ENCODE measurements at regions not wholly inside any gene's neighbourhood (a gene's known extent, or its start where the extent isn't known, plus 50 kb on each side); places are given as distances from the start of the nearest gene placed in this dataset.
"Not testable (repeated sequence)": the region's sequence is repeated elsewhere in the genome, so short reads cannot be mapped to it uniquely, and the experiment has no call there.

DNA sequence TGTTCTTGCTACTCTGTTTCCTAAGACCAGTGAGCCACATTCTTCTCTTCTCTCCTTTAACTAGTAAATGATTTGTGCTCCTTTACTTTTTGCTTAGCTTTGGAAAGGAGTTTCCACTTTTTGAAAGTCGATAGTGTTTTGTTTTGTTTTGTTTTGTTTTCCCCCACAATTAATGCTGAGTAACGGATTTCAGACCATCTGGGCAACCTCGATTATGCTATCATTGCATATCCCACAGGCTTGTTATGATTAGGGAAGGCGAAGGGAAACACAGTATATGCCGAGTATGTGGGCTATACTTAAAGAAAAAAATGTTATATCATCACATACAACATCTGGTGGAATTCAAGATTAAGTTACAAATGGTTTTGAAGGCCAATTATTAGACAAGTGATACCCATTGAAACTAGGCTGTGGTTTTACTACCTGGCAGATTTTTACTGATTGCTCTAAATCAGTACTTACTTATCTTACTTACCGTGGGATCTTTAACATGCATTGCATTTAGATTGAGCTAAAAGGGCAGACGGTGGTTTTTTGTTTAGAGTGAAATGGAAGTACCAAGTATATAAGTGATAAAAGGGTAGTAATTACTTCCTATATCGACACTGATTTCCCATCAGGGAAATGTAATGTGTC, 361.3 kb upstream of the SOX9 start:
- FAIRE-seq = no peak

DNA sequence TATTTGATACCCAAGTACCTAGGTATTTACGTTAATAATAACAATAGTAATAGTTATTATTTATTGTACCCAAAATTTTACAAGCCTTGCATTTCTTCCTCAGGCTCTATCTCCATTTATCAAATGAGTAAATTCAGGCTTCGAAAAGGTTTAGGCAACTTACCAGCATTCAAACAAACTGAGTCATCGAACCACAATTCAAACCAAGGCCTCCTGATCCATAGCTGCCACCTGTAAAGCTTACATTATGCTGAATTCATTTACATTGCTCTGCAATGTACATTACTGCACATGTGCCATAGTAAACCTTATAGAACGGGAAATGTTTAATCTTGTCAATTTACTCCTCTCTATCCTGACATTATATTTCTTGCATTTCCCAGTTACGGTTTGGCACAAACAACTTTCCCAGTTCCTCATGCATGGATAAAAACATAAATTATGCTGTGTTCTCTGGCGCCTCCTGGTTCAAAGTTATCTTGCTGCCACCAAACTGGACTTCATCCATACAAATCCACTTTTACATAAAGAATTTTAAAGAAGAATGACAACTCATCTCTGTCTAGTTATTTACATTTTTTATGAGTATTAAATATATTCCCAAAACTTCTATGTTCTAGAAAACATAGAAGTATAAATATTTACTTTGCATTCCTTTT, 360.6 kb upstream of the SOX9 start:
- no peak for FAIRE-seq

DNA sequence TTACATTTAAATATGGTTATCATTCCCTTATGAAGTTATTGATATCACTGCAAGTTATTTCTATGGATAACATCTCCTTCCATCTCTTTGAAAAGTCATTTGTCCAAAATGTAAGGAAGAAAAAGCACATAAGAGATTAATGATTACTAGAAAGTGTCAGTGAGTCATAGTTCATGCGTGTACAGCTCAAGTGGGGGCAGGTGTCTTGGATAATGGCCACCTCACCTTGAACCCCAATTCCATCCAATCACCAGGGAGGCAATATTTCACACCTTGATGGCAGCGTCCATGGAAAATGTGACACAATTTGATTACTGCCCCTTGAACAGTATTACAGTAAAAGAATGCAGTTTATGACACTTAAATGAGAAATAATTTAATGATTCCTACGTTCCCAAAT, 358.3 kb upstream of the SOX9 start:
- no peak for FAIRE-seq

DNA sequence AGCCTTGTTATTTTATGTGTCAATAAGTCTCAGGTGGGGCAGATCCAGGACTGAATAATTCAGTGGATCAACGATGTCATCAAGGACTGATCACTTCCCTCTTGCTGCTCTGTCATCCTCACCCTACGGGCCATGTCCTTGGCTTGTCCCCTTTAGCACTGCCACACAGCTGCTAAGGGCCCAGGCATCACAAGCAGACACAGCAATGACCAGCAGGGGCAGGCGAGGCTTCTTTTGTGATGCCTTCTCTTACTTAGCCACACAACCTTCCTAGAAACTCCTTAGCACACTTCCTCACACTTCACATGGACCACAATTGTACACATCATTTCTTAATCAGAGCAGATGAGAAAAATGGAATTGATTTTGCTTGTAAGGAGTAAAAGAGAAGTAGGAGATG, 356.3 kb upstream of the SOX9 start:
- FAIRE-seq = no peak

DNA sequence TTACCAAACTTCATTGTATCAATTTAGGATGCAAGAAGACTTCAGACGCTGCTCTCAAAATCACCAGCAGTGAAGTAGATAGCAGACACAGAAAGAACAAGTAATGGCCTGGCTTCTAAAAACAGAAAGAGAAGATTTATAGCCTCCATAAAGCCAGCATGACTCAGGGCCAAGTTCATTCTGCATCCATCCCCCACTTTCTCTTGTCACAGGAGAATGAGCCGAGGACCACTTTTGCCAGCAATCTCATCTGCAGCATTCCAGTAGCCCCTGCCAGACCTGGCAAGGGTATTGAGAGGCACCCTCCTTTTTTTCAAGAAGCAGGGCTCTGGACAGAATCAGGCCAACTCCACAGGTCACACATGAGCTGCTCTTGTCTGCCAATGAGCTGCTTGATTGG, 355.4 kb upstream of the SOX9 start:
- FAIRE-seq = no peak

DNA sequence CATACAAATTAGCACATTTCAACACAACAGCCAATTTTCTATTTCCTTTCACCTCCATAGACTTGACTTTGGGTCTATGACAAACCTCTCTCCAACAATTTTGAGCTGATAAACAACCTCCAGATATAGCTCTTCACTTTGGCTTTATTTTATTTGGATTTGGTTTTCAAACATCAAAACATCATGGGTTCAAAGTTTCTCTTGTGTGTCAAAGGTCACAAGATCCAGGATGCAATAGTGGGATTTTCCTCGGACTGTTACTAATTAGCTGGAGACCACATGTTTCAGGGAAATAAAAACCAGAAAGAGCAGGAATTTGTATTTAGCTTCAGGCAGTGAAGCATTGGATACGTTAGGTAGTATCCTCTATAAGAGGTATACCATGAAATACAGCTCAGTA, 351.0 kb upstream of the SOX9 start:
- FAIRE-seq = no peak

DNA sequence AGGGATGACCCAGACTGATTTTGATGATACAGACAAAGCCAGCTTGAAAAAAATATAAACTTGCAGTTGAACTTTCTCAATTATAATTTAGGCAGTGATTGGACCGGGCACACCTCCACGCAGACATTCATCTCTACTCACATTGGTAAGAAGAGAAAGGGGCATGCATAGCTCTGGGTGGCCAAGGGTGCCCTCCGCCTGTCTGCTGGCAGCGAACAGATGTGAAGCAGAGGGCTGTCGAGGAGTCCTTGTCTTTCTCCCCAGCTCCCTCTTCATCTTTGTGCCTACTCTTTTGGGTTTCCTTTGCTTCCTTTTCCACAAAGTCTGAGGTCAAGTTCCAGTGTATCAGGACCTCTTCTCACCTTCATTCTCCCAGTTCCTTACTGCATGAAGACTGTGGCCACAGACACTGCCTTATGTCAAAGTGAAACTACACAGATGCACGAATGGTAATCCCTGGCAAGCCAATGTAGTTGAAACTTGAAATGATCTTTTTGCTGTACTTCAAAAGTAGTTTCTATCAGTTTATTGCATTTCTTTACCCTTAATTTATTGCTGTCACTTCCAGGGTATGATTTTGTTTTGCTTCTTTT, 343.7 kb upstream of the SOX9 start:
- FAIRE-seq = no peak

DNA sequence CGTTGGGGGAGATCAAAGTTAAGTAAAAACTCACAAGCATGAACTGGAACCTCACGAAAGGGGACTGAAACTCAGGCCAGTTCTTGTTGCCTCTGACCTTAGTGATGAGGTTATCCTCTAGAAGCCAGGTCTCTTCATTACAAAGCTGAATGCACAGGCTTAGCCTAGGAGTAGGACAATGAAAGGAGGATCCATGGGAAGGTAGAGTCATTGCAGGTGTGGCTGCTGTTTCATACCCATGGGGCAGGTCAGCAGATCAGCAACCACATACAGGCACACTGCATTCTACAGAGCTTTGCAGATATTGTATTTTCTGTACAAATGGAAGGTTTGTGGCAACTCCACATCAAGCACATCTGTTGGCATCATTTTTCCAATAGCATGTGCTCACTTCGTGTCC, 341.3 kb upstream of the SOX9 start:
- FAIRE-seq = no peak

DNA sequence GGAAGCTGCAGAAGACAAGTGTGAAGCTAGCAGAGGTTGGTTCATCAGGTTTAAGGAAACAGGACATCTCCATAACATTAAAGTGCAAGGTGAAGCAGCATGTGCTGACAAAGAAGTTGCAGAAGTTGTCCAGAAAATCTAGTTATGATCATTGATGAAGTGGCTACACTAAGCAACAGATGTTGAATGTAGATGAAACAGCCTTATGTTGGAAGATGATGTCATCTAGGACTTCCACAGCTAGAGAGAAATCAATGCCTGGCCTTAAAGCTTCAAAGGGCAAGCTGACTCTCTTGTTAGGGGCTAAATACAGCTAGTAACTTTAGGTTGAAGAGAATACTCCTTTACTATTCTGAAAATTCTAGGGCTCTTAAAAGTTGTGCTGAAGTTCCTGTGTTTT, 340.2 kb upstream of the SOX9 start:
- FAIRE-seq = no peak

DNA sequence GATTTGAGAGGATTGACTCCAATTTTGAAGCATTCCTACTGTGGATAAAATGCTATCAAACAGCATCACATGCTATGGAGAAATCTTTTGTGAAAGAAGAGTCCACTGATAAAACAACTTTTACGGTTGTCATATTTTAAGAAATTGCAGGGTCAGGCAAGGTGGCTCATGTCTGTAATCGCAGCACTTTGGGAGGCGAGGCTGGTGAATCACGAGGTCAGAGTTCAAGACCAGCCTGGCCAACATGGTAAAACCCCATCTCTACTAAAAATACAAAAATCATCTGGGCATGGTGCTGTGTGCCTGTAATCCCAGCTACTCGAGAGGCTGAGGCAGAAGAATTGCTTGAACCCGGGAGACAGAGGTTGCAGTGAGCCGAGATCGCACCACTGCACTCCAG, 338.8 kb upstream of the SOX9 start:
- FAIRE-seq = not testable (repeated sequence)

DNA sequence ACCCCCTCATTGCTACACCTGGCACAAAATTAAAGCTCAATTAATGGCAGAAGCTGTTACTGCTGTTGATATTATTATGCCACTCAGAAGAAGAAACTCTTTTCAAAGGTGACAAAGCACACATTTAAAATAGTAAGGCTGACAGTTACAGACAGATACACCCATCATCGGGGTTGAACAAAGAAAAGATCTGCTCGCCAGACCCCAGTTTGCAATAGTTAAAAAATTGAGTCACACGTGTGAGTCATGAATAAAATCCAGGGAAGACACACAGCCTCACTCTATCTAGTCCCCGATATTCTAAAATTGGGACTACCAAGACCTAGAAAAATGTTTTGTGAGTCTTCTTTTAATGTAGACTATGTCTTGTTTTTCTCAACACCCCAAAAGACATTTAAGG, 330.0 kb upstream of the SOX9 start:
- no peak for FAIRE-seq

DNA sequence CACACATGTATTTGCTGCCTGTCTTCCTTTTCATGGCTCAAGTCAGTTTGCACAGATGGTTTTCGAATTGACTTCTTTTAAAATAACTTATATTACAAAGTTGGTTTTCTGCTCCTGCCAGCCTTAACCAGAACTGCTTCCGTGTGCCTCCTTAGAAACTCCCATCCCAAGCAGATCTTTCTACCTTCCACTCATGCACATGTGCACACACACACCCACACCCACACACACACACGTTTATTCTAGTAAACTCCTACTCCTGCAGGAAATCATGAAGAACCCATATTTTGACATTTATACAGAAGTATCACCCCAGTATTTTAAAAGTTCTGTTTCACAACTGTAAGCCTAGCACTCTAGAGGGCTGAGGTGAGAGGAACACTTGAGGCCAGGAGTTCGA, 329.5 kb upstream of the SOX9 start:
- no peak for FAIRE-seq

DNA sequence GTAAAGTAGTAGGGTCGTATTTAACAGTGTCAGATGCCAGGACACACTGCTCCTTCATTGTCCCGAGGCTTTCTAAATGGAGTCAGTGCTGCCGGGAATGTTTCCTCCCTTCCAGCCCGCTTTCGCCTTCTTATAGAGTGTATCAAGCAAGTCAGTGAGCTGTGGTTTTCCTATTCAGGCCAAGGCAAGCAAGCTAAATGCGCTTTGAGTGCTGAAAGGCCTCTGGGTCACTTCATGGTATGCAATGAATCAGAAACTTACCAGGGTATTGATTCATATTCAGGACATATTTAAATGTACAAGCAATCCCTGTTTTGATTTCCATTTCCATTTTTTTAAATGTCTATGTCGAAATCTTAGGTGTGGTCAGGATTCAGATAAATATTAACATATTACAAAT, 327.9 kb upstream of the SOX9 start:
- FAIRE-seq = no peak

DNA sequence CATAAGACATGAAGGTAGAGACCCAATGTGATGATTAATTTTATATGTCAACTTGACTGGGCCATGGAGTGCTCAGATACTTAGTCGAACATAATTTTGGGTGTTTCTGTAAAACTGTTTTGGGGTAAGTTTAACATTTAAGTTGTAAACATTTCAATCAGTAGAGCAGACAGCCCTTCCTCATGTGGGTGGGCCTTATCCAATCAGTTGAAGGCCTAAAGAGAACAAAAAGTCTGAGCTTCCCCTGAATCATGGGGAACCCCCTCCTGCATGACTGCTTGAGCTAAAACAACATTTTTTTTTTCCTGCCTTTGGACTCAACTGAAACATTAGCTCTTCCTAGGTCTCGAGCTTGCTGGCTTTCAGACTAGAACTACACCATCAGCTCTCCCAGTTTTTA, 327.3 kb upstream of the SOX9 start:
- no peak for FAIRE-seq

DNA sequence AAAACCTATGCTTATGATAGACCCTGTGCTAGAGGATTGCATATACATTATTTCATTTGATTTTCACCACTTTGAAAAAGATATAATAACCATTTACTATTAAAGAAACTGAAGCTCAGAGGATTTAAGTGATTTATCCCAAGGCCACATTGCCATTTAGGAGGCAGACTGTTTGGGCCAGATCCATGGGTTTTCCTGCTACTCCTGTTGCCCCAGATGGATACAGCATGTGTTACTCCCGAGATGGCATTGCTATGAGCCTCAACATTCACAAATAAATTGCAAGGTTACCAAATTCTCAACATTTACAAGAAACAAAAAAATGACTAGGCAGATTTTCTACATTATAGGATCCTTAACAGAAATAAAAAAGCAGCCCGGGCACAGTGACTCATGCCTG, 322.1 kb upstream of the SOX9 start:
- FAIRE-seq = no peak

DNA sequence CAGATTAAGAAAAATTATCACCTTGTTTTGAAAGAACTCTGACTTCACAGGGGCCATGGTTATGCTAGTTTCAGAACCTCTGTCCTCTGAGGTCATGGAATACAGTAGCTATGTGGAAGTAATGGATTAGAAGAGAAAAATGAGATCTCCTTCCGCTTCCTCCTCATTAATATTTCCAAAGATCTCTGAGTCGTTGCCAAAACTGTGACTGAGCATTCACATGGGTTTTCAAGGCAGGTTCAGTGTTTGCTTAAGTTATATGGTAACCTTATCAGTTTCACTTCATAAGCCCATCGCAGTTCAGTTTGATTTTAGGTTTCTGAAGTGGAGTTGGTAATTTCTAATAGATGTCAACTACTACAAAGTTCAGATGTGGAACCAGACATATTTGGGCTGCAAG, 321.2 kb upstream of the SOX9 start:
- FAIRE-seq = no peak

DNA sequence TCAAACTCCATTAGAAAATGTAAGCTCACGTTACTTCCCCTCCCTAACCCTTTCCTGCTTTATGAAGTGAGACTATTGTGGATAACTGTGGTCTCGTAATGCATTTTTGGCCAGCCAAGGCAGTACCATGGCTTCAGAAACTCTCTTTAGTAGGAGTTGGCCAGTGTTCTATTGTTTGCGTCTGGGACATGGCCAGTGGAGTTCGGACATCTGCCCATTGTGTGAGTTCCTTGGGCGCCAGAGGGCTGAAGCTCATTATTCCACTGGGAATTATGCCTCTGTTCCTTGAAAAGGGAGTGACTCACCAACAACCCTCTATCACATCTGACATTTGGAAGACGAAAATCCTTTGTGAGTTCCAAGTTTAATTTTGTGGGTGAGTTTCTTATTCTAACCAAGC, 319.5 kb upstream of the SOX9 start:
- no peak for FAIRE-seq

DNA sequence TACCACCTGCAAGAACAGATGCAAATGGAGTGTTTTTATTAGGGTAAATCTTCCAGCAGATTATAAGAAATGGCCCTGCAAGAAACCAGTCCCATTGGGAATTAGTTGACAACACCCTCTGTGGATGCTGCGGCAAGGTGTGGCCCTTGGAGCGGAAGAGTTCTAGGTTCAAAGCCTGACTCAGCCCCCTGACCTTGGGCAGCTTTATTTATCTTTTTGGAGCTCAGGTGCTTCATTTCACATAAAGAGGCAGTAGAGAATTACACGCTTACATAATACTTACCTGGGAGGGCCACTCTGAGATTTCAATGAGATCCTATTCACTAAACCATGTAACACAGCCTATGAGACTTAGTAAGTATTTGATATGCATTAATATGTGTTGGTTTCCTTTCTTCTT, 318.2 kb upstream of the SOX9 start:
- no peak for FAIRE-seq

DNA sequence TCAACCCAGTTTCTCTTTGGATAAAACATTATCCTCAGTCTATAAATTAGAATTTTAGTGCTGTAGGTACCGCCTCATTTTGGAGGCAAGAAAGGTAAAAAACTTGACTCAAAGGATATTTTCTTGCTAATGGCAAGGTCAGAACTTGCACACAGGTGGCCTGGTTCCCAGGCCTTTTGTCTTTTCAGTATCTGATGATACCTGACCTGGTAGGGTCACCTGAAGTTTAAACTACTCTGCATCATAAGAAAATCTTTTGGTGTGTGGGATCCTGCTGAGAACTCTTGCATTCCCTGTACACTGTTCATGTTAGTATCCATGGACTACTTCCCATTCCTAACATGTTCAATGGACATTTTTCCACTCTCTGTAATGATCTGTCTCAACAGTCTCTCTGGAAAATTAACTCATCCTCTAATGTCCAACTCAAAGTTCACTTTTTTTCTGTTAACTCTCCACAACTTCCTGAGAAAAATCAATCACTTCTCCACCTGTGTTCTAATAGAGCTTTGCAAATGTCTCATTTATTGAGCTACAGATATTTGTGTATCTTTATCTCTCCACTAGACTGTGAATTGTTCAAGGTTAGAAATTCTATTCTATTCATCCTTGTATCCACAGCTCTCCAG, 317.1 kb upstream of the SOX9 start:
- FAIRE-seq = no peak

DNA sequence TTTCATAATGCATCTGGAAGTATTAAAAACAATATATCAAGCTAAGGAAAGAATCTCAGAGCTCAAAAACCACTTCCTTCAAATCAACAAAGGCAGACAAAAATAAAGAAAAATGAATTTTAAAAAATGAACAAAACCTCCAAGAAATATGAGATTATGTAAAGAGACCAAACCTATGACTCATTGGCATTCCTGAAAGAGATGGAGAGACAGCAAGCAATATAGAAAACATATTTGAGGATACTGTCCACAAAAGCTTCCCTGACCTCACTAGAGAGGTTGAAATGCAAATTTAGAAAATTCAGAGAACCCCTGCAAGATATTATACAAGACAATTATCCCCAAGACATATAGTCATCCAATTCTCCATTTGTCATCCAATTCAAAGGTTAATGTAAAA, 311.3 kb upstream of the SOX9 start:
- no peak for FAIRE-seq

DNA sequence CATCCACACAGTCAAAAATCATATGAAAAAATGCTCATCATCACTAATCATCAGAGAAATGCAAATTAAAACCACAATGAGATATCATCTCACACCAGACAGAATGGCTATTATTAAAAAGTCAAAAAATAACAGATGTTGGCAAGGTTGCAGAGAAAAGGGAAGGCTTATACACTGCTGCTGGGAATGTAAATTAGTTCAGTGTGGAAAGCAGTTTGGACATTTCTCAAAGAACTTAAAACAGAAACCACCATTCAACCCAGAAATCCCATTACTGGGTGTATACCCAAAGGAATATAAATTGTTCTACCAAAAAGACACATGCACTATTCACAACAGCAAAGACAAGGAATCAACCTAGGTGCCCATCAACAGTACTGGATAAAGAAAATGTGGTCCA, 307.0 kb upstream of the SOX9 start:
- not testable (repeated sequence) for FAIRE-seq

DNA sequence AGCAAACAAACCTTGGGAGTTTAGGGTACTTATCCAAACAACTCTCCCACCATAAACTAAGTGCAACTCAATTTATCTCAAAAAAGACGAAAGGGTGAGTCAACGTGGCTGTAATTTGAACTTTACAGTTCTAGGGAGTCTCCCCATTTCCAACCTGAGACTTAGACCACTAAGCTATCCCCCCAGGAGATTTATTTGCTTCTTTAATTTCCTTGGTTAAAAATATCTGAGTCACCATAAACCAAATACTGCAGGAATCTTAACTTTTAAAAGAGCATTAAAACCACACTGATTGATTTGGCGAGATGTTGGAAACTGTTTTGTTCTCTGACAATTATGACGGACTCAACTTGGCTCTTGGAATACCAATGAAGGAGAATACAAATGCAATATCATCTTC, 299.3 kb upstream of the SOX9 start:
- no peak for FAIRE-seq

DNA sequence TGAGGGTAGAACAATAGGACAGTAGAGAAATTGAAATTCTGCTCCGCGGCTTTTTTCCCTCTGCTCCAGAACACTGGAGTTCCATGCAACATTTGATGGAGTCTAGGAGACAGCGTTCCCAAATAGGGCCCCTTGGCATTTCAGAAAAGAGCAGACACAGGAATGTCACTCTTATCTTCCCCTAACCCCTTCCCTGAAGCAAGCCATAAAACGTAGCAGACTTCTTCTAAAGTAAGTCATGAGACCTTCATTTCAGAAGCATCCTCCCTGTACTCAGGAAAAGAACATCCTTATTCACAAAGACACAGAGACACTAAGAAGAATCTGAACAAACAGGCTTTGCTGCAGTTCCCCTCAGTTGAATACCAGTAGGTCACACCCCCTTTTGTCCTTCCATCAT, 296.1 kb upstream of the SOX9 start:
- FAIRE-seq = no peak

DNA sequence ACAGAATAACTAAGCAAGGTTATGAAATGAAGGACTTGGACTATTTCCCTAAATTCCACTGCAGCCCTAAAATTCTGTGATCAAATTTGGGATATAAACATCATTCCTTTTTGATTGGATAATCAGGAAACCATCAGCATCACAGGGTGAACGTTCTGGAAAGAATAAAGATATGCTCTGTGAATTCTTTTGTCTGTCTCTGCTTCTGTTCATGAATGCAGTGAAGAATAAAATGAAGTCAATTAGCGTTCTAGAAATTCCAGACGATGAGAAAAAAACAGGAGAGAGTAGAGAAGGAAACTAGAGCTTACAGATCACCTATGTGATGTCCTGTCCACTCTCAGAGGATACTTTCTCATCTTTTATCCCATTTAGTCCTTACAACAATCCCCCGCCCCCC, 295.1 kb upstream of the SOX9 start:
- FAIRE-seq = no peak
